Hepatocyte (in vitro differentiated cells): ENCODE measurements at regions not wholly inside any gene's neighbourhood (a gene's known extent, or its start where the extent isn't known, plus 50 kb on each side); places are given as distances from the start of the nearest gene placed in this dataset.

Source experiments
- DNase-seq: peaks from one replicate; pipeline ENCODE4 v3.0.0-alpha.2; 2016; ENCODE audit warnings: low spot score
- H2AFZ ChIP-seq: fragments of 200-600 bp; sonication (generic); 2 replicates; pipeline ENCODE4 v1.6.0; 2016; ENCODE audit warnings: antibody characterized with exemption, mild to moderate bottlenecking
- H3K27ac ChIP-seq: fragments of 200-600 bp; sonication (generic); 2 replicates; pipeline ENCODE4 v1.5.1; 2016; ENCODE audit warnings: mild to moderate bottlenecking
- H3K27me3 ChIP-seq: fragments of 200-600 bp; sonication (generic); 2 replicates; pipeline ENCODE4 v1.6.1; 2016
- H3K36me3 ChIP-seq: fragments of 200-600 bp; sonication (generic); replicated peaks from 2 replicates; pipeline ENCODE4 v1.5.1; 2016; ENCODE audit warnings: low read depth; ENCODE audit not compliant: insufficient read depth
- H3K4me1 ChIP-seq: fragments of 200-600 bp; sonication (generic); 2 replicates; pipeline ENCODE4 v1.5.1; 2016; ENCODE audit warnings: mild to moderate bottlenecking, moderate library complexity; ENCODE audit not compliant: insufficient read depth
- H3K4me2 ChIP-seq: fragments of 200-600 bp; sonication (generic); 2 replicates; pipeline ENCODE4 v1.6.0; 2016
- H3K4me3 ChIP-seq: fragments of 200-600 bp; sonication (generic); 2 replicates; pipeline ENCODE4 v1.5.1; 2016; ENCODE audit warnings: mild to moderate bottlenecking
- H3K79me2 ChIP-seq: fragments of 200-600 bp; sonication (generic); 2 replicates; pipeline ENCODE4 v1.6.0; 2017; ENCODE audit warnings: mild to moderate bottlenecking
- H3K9me2 ChIP-seq: fragments of 200-600 bp; sonication (generic); replicated peaks from 2 replicates; pipeline ENCODE4 v1.6.0; 2017; ENCODE audit warnings: mild to moderate bottlenecking; ENCODE audit not compliant: insufficient read depth
- H3K9me3 ChIP-seq: fragments of 200-600 bp; sonication (generic); 2 replicates; pipeline ENCODE4 v1.5.1; 2016; ENCODE audit warnings: low read depth, mild to moderate bottlenecking
- H4K20me1 ChIP-seq: fragments of 200-600 bp; sonication (generic); 2 replicates; pipeline ENCODE4 v1.6.0; 2016; ENCODE audit warnings: mild to moderate bottlenecking; ENCODE audit not compliant: insufficient read depth, poor library complexity, severe bottlenecking
- EZH2 ChIP-seq: fragments of 200-600 bp; sonication (generic); IDR thresholded peaks from 2 replicates; pipeline ENCODE4 v1.6.1; 2016; ENCODE audit warnings: antibody characterized with exemption, mild to moderate bottlenecking, borderline replicate concordance
- EZH2phosphoT487 ChIP-seq: fragments of 200-600 bp; sonication (generic); IDR thresholded peaks from one replicate; pipeline ENCODE4 v1.6.1; 2018; ENCODE audit warnings: antibody characterized with exemption, mild to moderate bottlenecking, low read depth, moderate library complexity; ENCODE audit not compliant: unreplicated experiment, severe bottlenecking
- WGBS: methylation state at CpG from one replicate; pipeline ENCODE4 v1.1.6; 2016; ENCODE audit warnings: low lambda C conversion rate; ENCODE audit errors: missing lambda C conversion rate; 5-methylcytosine and 5-hydroxymethylcytosine counted together
- TF ChIP-seq, protein P1 (sequence below): fragments of 200-600 bp; sonication (generic); IDR thresholded peaks from 2 replicates; pipeline ENCODE4 v1.5.1; 2016; ENCODE audit warnings: antibody characterized with exemption, mild to moderate bottlenecking; ENCODE audit not compliant: poor library complexity

DNA sequence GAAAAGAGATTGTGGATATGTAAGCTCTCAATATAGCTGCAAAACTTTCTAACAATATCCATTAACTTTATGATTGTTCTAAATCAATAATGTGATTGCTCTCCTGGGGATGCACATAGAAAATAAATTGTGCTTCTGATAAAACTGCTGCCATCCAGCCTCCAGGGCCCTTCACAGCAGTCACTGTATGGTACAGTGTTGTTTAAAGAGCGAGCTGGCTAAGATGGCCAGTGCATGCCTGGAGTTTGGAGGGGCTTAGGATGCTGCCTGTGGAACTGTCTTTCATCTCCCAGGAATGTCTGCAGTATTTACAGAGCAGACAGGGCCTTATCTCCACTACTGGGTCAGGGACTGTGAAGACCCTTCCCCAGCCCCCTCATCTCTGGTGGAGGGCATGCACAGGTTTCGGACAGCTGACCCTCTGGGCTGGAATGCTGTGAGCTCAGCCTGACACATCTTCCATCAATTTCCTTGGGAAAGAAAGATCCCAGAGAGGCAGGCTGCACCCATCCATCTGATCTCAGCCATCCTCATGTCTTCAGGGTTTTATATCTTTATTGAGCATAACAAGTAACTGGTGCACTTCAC, 137.0 kb downstream of the PLPP3 start:
- 86% methylated on average over 2 of the region's 2 CpGs for WGBS

DNA sequence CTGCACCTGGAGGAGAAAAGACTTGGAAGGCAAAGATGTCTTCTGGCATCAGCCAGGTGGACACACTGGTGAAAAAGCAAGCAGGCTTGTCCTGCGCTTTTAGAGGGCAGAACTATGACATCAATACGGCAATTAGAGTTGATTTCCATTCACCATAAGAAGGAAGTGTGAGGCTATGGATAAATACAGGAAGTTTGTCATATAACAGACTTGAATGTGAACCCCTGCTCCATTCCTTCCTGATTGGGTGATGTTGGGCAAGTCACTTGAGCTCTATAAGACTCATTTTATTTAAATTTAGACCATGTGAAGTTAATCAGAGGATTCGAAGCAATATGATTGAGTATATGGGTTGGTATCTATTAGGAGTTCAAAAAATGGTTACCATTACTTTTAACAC, 137.8 kb downstream of the PLPP3 start:
- no peak for TF ChIP-seq EZH2phosphoT487
- TF ChIP-seq, protein P1, sequence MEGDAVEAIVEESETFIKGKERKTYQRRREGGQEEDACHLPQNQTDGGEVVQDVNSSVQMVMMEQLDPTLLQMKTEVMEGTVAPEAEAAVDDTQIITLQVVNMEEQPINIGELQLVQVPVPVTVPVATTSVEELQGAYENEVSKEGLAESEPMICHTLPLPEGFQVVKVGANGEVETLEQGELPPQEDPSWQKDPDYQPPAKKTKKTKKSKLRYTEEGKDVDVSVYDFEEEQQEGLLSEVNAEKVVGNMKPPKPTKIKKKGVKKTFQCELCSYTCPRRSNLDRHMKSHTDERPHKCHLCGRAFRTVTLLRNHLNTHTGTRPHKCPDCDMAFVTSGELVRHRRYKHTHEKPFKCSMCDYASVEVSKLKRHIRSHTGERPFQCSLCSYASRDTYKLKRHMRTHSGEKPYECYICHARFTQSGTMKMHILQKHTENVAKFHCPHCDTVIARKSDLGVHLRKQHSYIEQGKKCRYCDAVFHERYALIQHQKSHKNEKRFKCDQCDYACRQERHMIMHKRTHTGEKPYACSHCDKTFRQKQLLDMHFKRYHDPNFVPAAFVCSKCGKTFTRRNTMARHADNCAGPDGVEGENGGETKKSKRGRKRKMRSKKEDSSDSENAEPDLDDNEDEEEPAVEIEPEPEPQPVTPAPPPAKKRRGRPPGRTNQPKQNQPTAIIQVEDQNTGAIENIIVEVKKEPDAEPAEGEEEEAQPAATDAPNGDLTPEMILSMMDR = no peak
- no peak for TF ChIP-seq EZH2
- no peak for DNase-seq
- no peaks in the 10 kb centered on the region for H3K36me3 ChIP-seq
- H3K79me2 ChIP-seq = no peaks in the 10 kb centered on the region
- H3K4me2 ChIP-seq = no peak overlapping the region
- H3K4me1 ChIP-seq = peaks cover 9% of the 10 kb centered on the region
- H3K9me2 ChIP-seq = no peaks in the 10 kb centered on the region
- H3K27ac ChIP-seq = no peak overlapping the region
- no peaks in the 10 kb centered on the region for H3K9me3 ChIP-seq
- H3K4me3 ChIP-seq = no peak overlapping the region
- no peak overlapping the region for H2AFZ ChIP-seq
- no peaks in the 10 kb centered on the region for H3K27me3 ChIP-seq
- WGBS = 96% methylated on average over 3 of the region's 3 CpGs
- H4K20me1 ChIP-seq = no peaks in the 10 kb centered on the region

More for the DNA sequence above, 137.0 kb downstream of the PLPP3 start:
- Histone ChIP-seq H3K9me3 (no peaks in the 10 kb centered on the region), H3K4me2 (no peak overlapping the region), H3K4me3 (no peak overlapping the region), H3K79me2 (no peaks in the 10 kb centered on the region), H3K4me1 (peaks cover under 1% of the 10 kb centered on the region), H3K27me3 (no peaks in the 10 kb centered on the region), H2AFZ (no peak overlapping the region), H3K9me2 (no peaks in the 10 kb centered on the region), H4K20me1 (no peaks in the 10 kb centered on the region), H3K27ac (no peak overlapping the region), H3K36me3 (no peaks in the 10 kb centered on the region)
- no peak for DNase-seq
- no peak for TF ChIP-seq EZH2
- TF ChIP-seq EZH2phosphoT487 = no peak
- TF ChIP-seq, protein P1 = no peak

GRCh38 chr1:56439610-56440264, 139.6 kb downstream of the PLPP3 start:
- 23% methylated on average over 4 of the region's 4 CpGs for whole genome bisulfite sequencing
- H3K9me2 ChIP-seq = no peaks in the 10 kb centered on the region

More at GRCh38 chr1:56439610-56440264, 139.6 kb downstream of the PLPP3 start:
- DNase-seq = no peak
- Histone ChIP-seq H3K4me2 (no peak overlapping the region), H3K27me3 (no peaks in the 10 kb centered on the region), H3K9me3 (no peaks in the 10 kb centered on the region), H3K79me2 (no peaks in the 10 kb centered on the region), H4K20me1 (no peaks in the 10 kb centered on the region), H3K4me3 (no peak overlapping the region), H2AFZ (no peak overlapping the region), H3K4me1 (peaks cover 27% of the 10 kb centered on the region), H3K27ac (no peak overlapping the region), H3K36me3 (no peaks in the 10 kb centered on the region)
- TF ChIP-seq, protein P1 = no peak
- TF ChIP-seq EZH2 (no peak), EZH2phosphoT487 (no peak)
